Activated naive CD8-positive, alpha-beta T cell treated with anti-CD3 and anti-CD28 coated beads, Interleukin-2, amount 10 ng/mL, durations not matched to agents 7 days and 5 days (primary cell): ENCODE measurements at regions not wholly inside any gene's neighbourhood (a gene's known extent, or its start where the extent isn't known, plus 50 kb on each side); places are given as distances from the start of the nearest gene placed in this dataset.
"Not testable (repeated sequence)": the region's sequence is repeated elsewhere in the genome, so short reads cannot be mapped to it uniquely, and the experiment has no call there.

Experiments
- ATAC-seq: fragments of 150-1000 bp; cut with Tn5 transposase; one replicate; pipeline ENCODE4 v1.10.0; 2021; ENCODE audit warnings: low read depth, moderate library complexity
- POLR2A ChIA-PET: fragments of 350-600 bp; sonication (Branson Sonifier 250); formaldehyde crosslinking; loops from one replicate; lab custom pipeline; 2021; ENCODE audit warnings: antibody characterized with exemption; lab: Charles Lee
- DNase-seq: peaks from one replicate; pipeline ENCODE4 v3.0.0; 2021
- H3K27ac Mint-ChIP-seq: one replicate; pipeline ENCODE4 v1.8.0; 2022; ENCODE audit warnings: mild to moderate bottlenecking, mixed read lengths
- H3K27me3 Mint-ChIP-seq: one replicate; pipeline ENCODE4 v1.8.0; 2022; ENCODE audit warnings: mild to moderate bottlenecking, moderate library complexity, mixed read lengths
- H3K36me3 Mint-ChIP-seq: one replicate; pipeline ENCODE4 v1.8.0; 2021; ENCODE audit warnings: mild to moderate bottlenecking, mixed read lengths
- H3K4me1 Mint-ChIP-seq: one replicate; pipeline ENCODE4 v1.8.0; 2021; ENCODE audit warnings: mixed read lengths
- H3K4me3 Mint-ChIP-seq: one replicate; pipeline ENCODE4 v1.8.0; 2022; ENCODE audit warnings: mild to moderate bottlenecking, moderate library complexity, mixed read lengths
- H3K9me3 Mint-ChIP-seq: one replicate; pipeline ENCODE4 v1.8.0; 2021; ENCODE audit warnings: mixed read lengths

DNA sequence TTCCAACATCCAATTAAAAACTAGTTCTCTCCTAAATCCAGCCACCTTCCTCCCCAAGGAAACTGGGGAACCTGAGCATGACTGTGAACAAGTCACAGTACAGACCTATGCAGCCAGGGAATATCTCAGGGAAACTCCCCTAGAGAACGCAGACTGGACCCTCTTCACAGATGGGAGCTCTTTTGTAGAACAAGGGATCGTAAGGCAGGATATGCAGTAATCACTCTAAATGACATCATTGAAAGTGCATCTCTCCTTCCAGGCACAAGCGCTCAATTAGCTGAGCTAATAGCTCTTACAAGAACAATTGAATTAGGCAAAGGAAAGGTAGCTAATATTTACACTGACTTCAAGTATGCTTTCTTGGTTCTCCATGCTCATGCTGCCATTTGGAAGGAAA lies 1331.7 kb downstream of the UQCRFS1 start:
- Mint-ChIP-seq H3K27me3 (no peaks in the 10 kb centered on the region), H3K4me1 (no peaks in the 10 kb centered on the region), H3K9me3 (peaks cover 12% of the 10 kb centered on the region), H3K27ac (no peak overlapping the region), H3K4me3 (no peak overlapping the region), H3K36me3 (no peaks in the 10 kb centered on the region)
- POLR2A ChIA-PET: no interaction called here
- DNase-seq (no peak), ATAC-seq (no peak)

DNA sequence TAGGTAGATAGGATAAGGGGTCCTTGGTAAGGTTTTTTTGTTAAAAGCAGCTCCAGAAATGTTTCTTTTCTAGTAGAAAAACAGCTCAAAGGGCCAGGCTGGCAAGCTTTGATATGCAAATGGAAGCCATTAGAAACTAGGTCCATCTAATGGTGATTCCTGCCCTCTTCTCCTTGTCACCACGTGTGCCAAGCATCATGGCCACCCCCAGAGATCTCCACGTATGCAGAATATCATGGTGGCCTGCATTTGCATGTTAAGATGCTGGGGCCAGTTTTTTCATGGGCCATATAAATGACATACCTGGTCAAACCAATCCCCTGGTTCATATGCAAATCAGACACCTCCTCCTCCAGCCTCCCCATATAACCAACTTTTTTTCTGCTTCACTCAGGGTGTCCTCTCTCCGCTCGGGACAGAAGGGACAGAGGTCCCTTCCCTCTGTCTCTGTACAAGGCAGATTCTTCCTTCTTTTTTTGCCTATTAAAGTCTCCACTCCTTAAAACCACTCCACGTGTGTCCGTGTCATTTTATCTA lies 1335.9 kb downstream of the UQCRFS1 start:
- DNase-seq: no peak
- peaks cover 9% of the 10 kb centered on the region for H3K9me3 Mint-ChIP-seq

GRCh38 chr19:27876489-27876888 lies 1336.5 kb downstream of the UQCRFS1 start:
- H3K36me3 Mint-ChIP-seq: no peaks in the 10 kb centered on the region
- H3K4me3 Mint-ChIP-seq: no peak overlapping the region
- ATAC-seq (no peak), DNase-seq (no peak)
- peaks cover 9% of the 10 kb centered on the region for H3K9me3 Mint-ChIP-seq
- no peak overlapping the region for H3K27ac Mint-ChIP-seq
- no peaks in the 10 kb centered on the region for H3K4me1 Mint-ChIP-seq
- H3K27me3 Mint-ChIP-seq: no peaks in the 10 kb centered on the region
- POLR2A ChIA-PET: no interaction called here

More for the DNA sequence above, 1335.9 kb downstream of the UQCRFS1 start:
- H3K4me1 Mint-ChIP-seq: no peaks in the 10 kb centered on the region
- H3K27ac Mint-ChIP-seq: no peak overlapping the region
- no peak overlapping the region for H3K4me3 Mint-ChIP-seq
- H3K27me3 Mint-ChIP-seq: no peaks in the 10 kb centered on the region
- H3K36me3 Mint-ChIP-seq: no peaks in the 10 kb centered on the region
- no peak for ATAC-seq
- POLR2A ChIA-PET: no interaction called here

GRCh38 chr19:27872370-27872769 lies 1340.6 kb downstream of the UQCRFS1 start:
- Mint-ChIP-seq H3K27me3 (no peaks in the 10 kb centered on the region), H3K4me1 (no peaks in the 10 kb centered on the region), H3K36me3 (no peaks in the 10 kb centered on the region), H3K4me3 (no peak overlapping the region), H3K27ac (no peak overlapping the region), H3K9me3 (peaks cover 10% of the 10 kb centered on the region)
- POLR2A ChIA-PET: no interaction called here
- no peak for DNase-seq
- ATAC-seq: no peak

GRCh38 chr19:27870293-27870692 lies 1342.7 kb downstream of the UQCRFS1 start:
- POLR2A ChIA-PET: no interaction called here

GRCh38 chr19:27868007-27868406 lies 1344.9 kb downstream of the UQCRFS1 start:
- POLR2A ChIA-PET: no interaction called here
- peaks cover 20% of the 10 kb centered on the region for H3K9me3 Mint-ChIP-seq
- no peaks in the 10 kb centered on the region for H3K36me3 Mint-ChIP-seq

More at GRCh38 chr19:27870293-27870692, 1342.7 kb downstream of the UQCRFS1 start:
- Mint-ChIP-seq H3K27ac (no peak overlapping the region), H3K9me3 (peaks cover 20% of the 10 kb centered on the region), H3K36me3 (no peaks in the 10 kb centered on the region), H3K27me3 (no peaks in the 10 kb centered on the region), H3K4me3 (no peak overlapping the region), H3K4me1 (no peaks in the 10 kb centered on the region)
- no peak for ATAC-seq
- no peak for DNase-seq

DNA sequence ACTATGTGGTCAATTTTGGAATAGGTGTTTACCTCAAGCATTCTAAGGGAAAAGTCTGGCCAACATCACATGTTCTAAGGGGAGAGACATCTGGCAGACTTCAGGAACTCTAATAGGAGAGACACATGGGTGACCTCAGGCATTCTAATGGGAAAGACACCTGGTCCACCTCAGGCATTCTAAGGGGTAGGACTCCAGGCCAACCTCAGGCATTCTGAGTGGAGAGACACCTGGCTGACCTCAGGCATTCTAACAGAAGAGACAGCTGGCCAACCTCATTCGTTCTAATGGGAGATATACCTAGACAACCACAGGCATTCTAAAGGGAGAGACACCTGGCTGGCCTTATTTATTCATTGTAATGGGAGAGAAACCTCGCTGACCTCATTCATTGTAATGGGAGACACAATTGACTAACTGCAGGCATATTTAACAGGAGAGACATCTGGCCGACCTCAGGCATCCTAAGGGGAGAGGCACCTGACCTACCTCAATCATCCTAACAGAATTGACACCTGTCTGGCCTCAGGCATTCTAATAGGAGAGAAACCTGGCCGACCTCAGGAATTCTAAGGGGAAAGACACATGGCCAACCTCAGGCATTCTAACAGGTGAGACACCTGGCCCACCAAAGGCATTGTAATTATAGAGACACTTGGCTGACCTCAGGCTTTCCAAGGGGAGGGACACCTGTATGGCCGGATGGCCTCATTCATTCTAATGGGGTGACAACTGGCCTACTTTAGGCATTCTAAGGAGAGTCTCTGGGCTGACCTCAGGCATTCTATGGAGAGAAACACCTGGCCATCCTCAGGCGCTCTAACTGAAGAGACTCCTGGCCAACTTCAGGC lies 1346.8 kb downstream of the UQCRFS1 start:
- DNase-seq: no peak
- Mint-ChIP-seq H3K4me3 (no peak overlapping the region), H3K27ac (no peak overlapping the region), H3K27me3 (no peaks in the 10 kb centered on the region), H3K36me3 (no peaks in the 10 kb centered on the region), H3K9me3 (peaks cover 27% of the 10 kb centered on the region), H3K4me1 (no peaks in the 10 kb centered on the region)
- no peak for ATAC-seq
- POLR2A ChIA-PET: no interaction called here

More at GRCh38 chr19:27868007-27868406, 1344.9 kb downstream of the UQCRFS1 start:
- no peak overlapping the region for H3K4me3 Mint-ChIP-seq
- DNase-seq (no peak), ATAC-seq (no peak)
- no peak overlapping the region for H3K27ac Mint-ChIP-seq
- no peaks in the 10 kb centered on the region for H3K27me3 Mint-ChIP-seq
- H3K4me1 Mint-ChIP-seq: no peaks in the 10 kb centered on the region

DNA sequence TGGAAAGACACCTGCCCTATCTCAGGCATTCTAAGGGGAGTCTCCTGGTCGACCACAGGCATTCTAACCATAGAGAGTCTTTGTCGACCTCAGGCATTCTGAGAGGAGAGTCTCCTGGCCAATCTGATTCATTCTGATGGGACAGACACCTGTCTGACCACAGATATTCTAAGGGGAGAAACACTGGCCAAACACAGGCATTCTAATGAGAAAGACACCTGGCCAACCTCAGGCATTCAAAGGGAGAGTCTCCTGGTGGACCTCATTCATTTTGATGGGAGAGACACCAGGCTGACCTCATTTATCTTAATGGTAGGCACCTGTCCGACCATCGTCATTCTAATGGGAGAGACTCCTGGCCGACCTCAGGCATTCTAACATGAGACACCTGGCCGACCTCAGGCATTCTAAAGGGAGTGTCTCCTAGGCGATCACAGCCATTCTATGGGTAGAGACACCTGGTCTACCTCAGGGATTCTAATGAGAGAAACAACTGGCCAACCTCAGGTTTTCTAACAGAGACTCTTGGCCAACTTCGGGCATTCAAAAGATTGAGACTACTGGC lies 1351.5 kb downstream of the UQCRFS1 start:
- Mint-ChIP-seq H3K4me1 (no peaks in the 10 kb centered on the region), H3K9me3 (peaks cover 51% of the 10 kb centered on the region), H3K27ac (no peak overlapping the region), H3K36me3 (no peaks in the 10 kb centered on the region), H3K4me3 (no peak overlapping the region), H3K27me3 (no peaks in the 10 kb centered on the region)
- POLR2A ChIA-PET: no interaction called here
- DNase-seq (no peak), ATAC-seq (no peak)

DNA sequence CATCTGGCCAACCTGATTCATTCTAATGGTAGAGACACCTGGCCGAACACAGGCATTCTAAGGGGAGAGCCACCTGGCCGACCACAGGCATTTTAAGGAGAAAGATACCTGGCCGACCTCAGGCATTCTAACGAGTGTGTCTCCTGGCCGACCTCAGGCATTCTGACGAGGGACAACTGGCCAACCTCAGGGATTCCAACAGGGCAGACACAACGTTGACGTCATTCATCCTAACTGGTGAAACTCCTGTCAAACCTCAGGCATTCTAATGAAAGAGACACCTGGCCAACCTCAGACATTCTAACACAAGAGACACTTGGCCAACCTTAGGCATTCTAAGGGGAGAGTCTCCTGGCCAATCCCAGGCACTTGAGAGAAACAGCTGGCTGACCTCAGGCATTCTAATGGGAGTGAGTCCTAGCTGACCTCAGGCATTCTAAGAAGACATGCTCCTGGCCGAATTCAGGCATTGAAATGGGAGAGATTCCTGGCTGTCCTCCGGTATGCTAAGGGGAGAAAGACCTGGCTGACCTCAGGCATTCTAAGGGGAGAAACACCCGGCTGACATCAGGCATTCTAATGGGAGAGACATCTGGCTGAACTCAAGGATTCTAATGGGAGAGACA lies 1352.5 kb downstream of the UQCRFS1 start:
- H3K4me1 Mint-ChIP-seq: no peaks in the 10 kb centered on the region
- POLR2A ChIA-PET: no interaction called here
- H3K27ac Mint-ChIP-seq: no peak overlapping the region
- H3K9me3 Mint-ChIP-seq: peaks cover 45% of the 10 kb centered on the region
- no peak overlapping the region for H3K4me3 Mint-ChIP-seq
- no peaks in the 10 kb centered on the region for H3K36me3 Mint-ChIP-seq
- DNase-seq (no peak), ATAC-seq (no peak)
- H3K27me3 Mint-ChIP-seq: no peaks in the 10 kb centered on the region

DNA sequence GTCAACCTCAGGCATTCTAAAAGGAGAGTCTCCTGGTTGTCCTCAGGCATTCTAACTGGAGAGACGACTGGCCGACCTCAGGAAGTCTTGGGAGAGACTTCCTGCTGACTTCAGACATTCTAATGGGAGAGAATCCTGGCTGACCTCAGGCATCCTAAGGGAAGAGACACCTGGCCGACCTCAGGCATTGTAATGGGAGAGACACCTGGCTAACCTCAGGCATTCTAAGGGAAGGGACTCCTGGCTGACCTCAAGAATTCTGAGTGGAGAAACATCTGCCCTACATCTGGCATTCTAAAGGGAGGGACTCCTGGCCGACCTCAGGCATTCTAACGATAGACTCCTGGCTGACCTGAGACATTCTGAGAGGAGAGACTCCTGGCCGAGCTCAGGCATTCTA lies 1353.3 kb downstream of the UQCRFS1 start:
- POLR2A ChIA-PET: no interaction called here
- no peaks in the 10 kb centered on the region for H3K36me3 Mint-ChIP-seq
- peaks cover 47% of the 10 kb centered on the region for H3K9me3 Mint-ChIP-seq

GRCh38 chr19:27858981-27859581 lies 1353.9 kb downstream of the UQCRFS1 start:
- no peaks in the 10 kb centered on the region for H3K36me3 Mint-ChIP-seq
- no peak overlapping the region for H3K4me3 Mint-ChIP-seq
- ATAC-seq: no peak

More for the DNA sequence above, 1353.3 kb downstream of the UQCRFS1 start:
- H3K4me3 Mint-ChIP-seq: no peak overlapping the region
- no peaks in the 10 kb centered on the region for H3K4me1 Mint-ChIP-seq
- H3K27me3 Mint-ChIP-seq: no peaks in the 10 kb centered on the region
- no peak overlapping the region for H3K27ac Mint-ChIP-seq
- ATAC-seq (no peak), DNase-seq (no peak)

GRCh38 chr19:27852931-27853330 lies 1360.0 kb downstream of the UQCRFS1 start:
- H3K27me3 Mint-ChIP-seq, H3K36me3 Mint-ChIP-seq, ATAC-seq, H3K27ac Mint-ChIP-seq, DNase-seq, H3K4me3 Mint-ChIP-seq, POLR2A ChIA-PET, H3K4me1 Mint-ChIP-seq: not testable (repeated sequence)
- H3K9me3 Mint-ChIP-seq: peaks cover 30% of the 10 kb centered on the region

More at GRCh38 chr19:27858981-27859581, 1353.9 kb downstream of the UQCRFS1 start:
- POLR2A ChIA-PET: no interaction called here
- H3K9me3 Mint-ChIP-seq: peaks cover 48% of the 10 kb centered on the region
- DNase-seq: no peak
- no peaks in the 10 kb centered on the region for H3K4me1 Mint-ChIP-seq
- H3K27me3 Mint-ChIP-seq: no peaks in the 10 kb centered on the region
- H3K27ac Mint-ChIP-seq: no peak overlapping the region

DNA sequence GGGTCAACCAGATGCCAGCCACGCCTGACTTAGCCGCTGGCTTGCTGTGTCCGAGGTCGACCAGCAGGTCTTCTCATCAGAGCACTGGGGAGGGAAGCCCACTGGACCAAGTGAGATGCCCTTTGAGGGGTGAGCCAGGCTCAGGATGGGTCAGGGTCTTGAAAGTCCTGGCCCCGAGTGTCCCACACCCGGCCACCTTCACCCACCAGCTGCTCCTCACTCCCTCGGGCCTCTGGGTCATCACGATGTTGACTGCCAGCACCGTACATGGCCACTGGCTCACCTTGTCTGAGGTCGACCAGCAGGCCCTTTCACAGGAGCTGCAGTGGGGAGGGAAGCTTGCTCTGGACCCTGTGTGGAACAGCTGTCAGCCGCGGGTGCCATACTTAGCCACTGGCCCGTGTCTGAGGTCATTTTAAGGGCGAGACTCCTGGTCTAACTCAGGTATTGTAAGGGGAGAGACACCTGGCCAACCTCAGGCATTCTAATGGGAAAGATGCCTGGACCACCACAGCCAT lies 1361.3 kb downstream of the UQCRFS1 start:
- POLR2A ChIA-PET: no interaction called here
- H3K27me3 Mint-ChIP-seq: no peaks in the 10 kb centered on the region
- H3K9me3 Mint-ChIP-seq: peaks cover 32% of the 10 kb centered on the region
- ATAC-seq (no peak), DNase-seq (no peak)
- no peak overlapping the region for H3K4me3 Mint-ChIP-seq
- no peak overlapping the region for H3K27ac Mint-ChIP-seq
- no peaks in the 10 kb centered on the region for H3K4me1 Mint-ChIP-seq
- no peaks in the 10 kb centered on the region for H3K36me3 Mint-ChIP-seq
